HFFc6 (cell line): ENCODE measurements at regions not wholly inside any gene's neighbourhood (a gene's known extent, or its start where the extent isn't known, plus 50 kb on each side); places are given as distances from the start of the nearest gene placed in this dataset.
A peak's percentile ranks its signal among the peaks of the same experiment; 100 is the strongest.

Source experiments
- DNase-seq: peaks from one replicate; pipeline ENCODE4 v3.0.0-alpha.2; 2018
- H3K27ac Mint-ChIP-seq: 2 replicates; pipeline ENCODE4 v1.8.0; 2020; ENCODE audit warnings: mild to moderate bottlenecking, mixed read lengths
- H3K27me3 Mint-ChIP-seq: 2 replicates; pipeline ENCODE4 v1.8.0; 2021; ENCODE audit warnings: mild to moderate bottlenecking, moderate library complexity, mixed read lengths; ENCODE audit not compliant: insufficient read depth
- H3K36me3 Mint-ChIP-seq: 2 replicates; pipeline ENCODE4 v1.8.0; 2021; ENCODE audit warnings: low read depth, mixed read lengths
- H3K4me1 Mint-ChIP-seq: 2 replicates; pipeline ENCODE4 v1.8.0; 2020; ENCODE audit warnings: low read depth, mixed read lengths
- H3K4me3 Mint-ChIP-seq: 2 replicates; pipeline ENCODE4 v1.8.0; 2020; ENCODE audit warnings: mild to moderate bottlenecking, moderate library complexity, mixed read lengths
- H3K9me3 Mint-ChIP-seq: 2 replicates; pipeline ENCODE4 v1.8.0; 2020; ENCODE audit warnings: mild to moderate bottlenecking, mixed read lengths
- TF ChIP-seq, protein P1 (sequence below): fragments of 200-600 bp; sonication (generic); IDR thresholded peaks from 2 replicates; pipeline ENCODE4 v1.5.0; 2021; ENCODE audit warnings: antibody characterized with exemption, mild to moderate bottlenecking

DNA sequence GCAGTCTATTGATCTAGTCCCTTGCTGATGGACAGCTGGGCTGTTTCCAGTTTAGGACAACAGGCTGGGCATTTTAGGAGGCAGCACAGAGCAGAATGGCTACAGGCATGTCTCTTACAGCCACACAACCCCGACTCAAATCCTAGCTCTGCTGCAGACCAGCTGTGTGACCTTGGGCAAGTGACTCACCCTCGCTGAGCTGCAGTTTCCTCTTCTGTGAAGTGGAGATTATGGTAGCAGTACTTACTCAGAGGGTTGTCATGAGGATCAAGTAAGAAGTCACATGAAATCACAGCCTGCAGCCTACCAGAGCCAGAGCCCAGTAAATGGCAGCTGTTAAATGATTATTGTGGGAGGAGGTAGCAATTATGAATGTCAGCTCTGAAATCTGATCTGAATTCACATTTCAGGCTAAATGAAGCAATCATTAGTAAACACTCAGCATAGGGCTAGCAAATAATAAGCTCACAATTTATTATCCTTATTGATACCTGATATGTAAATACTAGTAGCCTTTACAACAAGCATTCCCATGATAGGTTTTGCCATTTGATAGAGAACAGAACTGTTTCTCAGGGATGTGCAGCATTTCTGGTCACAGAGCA, 58.9 kb downstream of the MYEOV start:
- TF ChIP-seq, protein P1, sequence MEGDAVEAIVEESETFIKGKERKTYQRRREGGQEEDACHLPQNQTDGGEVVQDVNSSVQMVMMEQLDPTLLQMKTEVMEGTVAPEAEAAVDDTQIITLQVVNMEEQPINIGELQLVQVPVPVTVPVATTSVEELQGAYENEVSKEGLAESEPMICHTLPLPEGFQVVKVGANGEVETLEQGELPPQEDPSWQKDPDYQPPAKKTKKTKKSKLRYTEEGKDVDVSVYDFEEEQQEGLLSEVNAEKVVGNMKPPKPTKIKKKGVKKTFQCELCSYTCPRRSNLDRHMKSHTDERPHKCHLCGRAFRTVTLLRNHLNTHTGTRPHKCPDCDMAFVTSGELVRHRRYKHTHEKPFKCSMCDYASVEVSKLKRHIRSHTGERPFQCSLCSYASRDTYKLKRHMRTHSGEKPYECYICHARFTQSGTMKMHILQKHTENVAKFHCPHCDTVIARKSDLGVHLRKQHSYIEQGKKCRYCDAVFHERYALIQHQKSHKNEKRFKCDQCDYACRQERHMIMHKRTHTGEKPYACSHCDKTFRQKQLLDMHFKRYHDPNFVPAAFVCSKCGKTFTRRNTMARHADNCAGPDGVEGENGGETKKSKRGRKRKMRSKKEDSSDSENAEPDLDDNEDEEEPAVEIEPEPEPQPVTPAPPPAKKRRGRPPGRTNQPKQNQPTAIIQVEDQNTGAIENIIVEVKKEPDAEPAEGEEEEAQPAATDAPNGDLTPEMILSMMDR = no peak
- no peaks in the 10 kb centered on the region; the same call in 1 of the 2 replicates for H3K27me3 Mint-ChIP-seq
- peaks cover 47% of the 10 kb centered on the region for H3K4me1 Mint-ChIP-seq
- H3K36me3 Mint-ChIP-seq = peaks cover 34% of the 10 kb centered on the region
- peak overlapping the region; percentile 74 for H3K4me3 Mint-ChIP-seq
- H3K9me3 Mint-ChIP-seq = peaks cover 15% of the 10 kb centered on the region
- H3K27ac Mint-ChIP-seq = peak overlapping the region; percentile 88
- DNase-seq = peak; percentile 94

DNA sequence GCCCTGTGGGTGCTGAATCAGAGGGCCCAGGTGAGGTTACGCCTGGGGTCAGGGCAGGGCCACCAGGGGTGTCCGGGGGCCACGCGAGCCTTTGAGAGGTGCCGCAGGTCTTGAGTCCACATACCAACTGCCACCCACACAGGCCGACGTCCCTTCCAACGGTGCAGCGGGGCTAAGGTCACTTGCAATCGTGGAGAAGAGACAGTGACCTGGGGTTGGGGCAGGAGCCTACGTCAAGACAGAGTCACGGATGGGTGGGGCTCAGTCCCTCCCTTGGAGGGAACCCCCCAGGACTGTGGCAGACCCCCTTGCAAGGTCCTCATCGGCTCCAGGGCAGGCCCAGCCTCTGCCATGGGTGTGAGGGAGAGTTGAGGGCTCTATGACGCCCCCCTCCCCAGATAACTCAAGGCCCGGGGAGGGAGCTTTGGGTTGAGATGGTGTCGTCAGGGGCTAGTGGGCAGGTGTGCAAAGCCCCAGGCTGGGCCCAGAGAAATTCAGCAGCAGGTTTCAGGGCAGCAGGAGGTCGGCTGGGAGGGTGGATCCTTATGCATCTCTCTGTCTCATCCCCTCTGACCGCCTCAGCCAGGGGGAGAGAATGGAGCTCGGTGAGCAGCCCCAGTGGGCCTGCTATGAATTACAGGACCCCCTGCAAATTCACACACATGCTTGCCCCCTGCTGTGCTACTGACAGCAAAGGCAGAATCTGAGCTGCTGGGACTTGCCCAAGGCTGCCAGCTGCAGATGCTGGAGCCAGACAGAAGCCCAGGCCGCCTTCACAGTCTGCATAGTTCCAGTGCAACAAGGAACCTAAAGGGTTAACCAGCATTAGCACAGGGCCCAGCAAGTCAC, 60.0 kb downstream of the MYEOV start:
- peaks cover under 1% of the 10 kb centered on the region; the same call in 1 of the 2 replicates for H3K27me3 Mint-ChIP-seq
- TF ChIP-seq, protein P1 = peak; percentile 11; the same call in 1 of the 2 replicates

DNA sequence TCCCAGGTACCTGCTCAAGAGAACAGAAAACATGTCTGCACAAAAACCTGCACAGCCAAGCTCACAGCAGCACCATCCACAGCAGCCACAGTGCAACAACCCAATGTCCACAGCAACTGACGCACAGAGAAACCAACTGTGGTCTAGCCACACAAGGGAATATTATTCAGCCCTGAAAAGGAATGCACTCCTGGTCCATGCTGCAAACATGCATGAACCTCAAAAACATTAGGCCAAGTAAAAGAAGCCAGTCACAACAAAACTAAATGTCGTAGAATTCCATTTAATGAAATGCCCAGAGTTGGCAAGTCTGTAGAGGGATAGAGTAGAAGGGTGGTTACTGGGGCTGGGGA, 60.6 kb downstream of the MYEOV start:
- Mint-ChIP-seq H3K9me3 (peaks cover 6% of the 10 kb centered on the region), H3K4me1 (peaks cover 36% of the 10 kb centered on the region), H3K27ac (0 out of 2 replicates have a peak overlapping the region, but pooled peaks have one; percentile 26), H3K4me3 (no peak overlapping the region), H3K27me3 (peaks cover 2% of the 10 kb centered on the region), H3K36me3 (peaks cover 35% of the 10 kb centered on the region)
- no peak for DNase-seq
- TF ChIP-seq, protein P1 = no peak

More for the DNA sequence above, 60.0 kb downstream of the MYEOV start:
- Mint-ChIP-seq H3K27ac (peak overlapping the region; percentile 88; the same call in 1 of the 2 replicates), H3K4me3 (no peak overlapping the region), H3K9me3 (peaks cover 9% of the 10 kb centered on the region), H3K36me3 (peaks cover 35% of the 10 kb centered on the region), H3K4me1 (peaks cover 41% of the 10 kb centered on the region)
- no peak for DNase-seq

DNA sequence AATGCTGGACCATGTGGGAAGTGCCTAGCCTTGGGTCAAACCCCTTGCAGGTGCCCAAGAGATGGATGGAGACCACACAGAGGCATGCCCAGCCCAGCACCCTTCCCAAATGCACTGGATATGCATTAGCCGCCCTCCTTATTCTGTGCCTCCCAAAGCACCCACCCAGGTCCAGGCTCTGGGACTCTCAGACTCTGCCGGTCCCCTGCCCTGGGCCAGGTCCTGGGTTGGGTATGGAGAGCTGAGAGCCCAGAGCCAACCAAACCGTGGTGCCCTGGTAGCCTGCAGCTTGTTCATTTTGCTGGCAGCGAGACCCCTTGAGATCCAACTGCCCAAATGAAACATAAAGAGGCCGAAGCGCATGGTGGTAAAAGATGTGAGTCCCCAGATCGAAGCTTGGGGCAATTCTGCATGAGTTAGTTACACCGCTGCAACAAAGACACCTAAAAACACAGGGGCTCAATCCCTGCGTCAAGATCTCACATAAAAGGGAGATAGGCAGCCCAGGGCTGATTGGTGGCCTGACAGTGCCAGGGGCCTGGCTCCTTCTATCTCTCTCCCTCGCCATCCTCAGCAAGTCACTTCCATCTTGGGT, 61.5 kb downstream of the MYEOV start:
- Mint-ChIP-seq H3K36me3 (peaks cover 40% of the 10 kb centered on the region), H3K4me1 (peaks cover 38% of the 10 kb centered on the region), H3K9me3 (peaks cover 9% of the 10 kb centered on the region), H3K27me3 (peaks cover 2% of the 10 kb centered on the region), H3K27ac (no peak overlapping the region), H3K4me3 (no peak overlapping the region)
- TF ChIP-seq, protein P1 = no peak
- DNase-seq = no peak

DNA sequence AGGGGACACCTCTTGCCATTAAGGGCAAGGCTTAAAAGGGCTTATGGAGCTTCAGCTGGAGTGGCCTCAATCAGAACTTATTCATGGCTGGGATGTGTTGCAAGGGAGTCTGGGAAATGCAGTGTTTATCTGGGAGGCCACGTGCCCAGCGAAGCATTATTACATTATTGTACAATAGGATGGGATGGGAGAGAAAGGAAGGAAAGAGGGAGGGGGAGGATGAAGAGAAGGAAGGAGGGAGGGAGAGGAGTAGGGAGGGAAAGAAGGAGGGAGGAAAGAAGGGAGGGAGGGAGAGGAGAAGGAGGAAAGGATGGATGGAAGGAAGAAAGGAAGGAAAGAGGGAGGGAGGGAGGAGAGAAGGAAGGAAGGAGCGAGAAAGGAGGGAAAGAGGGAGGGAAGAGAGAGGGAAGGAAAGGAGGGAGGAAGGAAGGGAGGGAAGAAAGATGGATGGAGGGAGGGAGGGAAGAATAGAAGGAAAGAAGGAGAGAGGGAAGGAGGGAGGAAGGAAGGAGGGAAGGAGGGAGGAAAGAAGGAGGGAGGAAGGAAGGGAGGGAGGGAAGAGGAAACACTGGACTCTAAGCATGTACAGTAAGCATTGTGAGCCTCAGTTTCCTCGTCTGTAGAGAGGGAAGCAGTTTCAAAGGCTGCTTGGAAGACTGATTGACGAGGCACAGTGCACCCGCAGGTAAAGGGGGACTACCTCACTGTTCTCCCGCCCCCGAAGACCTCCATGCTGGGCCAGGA, 62.2 kb downstream of the MYEOV start:
- H3K4me1 Mint-ChIP-seq = peaks cover 32% of the 10 kb centered on the region
- TF ChIP-seq, protein P1 = no peak
- no peak overlapping the region for H3K27ac Mint-ChIP-seq
- H3K36me3 Mint-ChIP-seq = peaks cover 41% of the 10 kb centered on the region
- H3K27me3 Mint-ChIP-seq = peaks cover 2% of the 10 kb centered on the region
- H3K4me3 Mint-ChIP-seq = no peak overlapping the region
- peaks cover 9% of the 10 kb centered on the region for H3K9me3 Mint-ChIP-seq
- DNase-seq = no peak
